Fibroblast of lung (primary cell): ENCODE measurements at regions not wholly inside any gene's neighbourhood (a gene's known extent, or its start where the extent isn't known, plus 50 kb on each side); places are given as distances from the start of the nearest gene placed in this dataset.

ENCODE experiments used
- EZH2 ChIP-seq: IDR thresholded peaks from 2 replicates; pipeline ENCODE4 v1.5.1; 2012; ENCODE audit warnings: low read length, control low read depth, mild to moderate bottlenecking; ENCODE audit errors: missing control alignments
- TF ChIP-seq, protein P1 (sequence below), 2 donors: IDR thresholded peaks in 1 of 2; conservative IDR thresholded peaks in 1 of 2; 1 replicate in 1 of 2; 2 replicates in 1 of 2; pipeline ENCODE4 v1.5.1; 2011 to 2012; ENCODE audit warnings: low read length in 2 of 2, control low read depth in 1 of 2, inconsistent platforms in 1 of 2, low read depth in 1 of 2, mild to moderate bottlenecking in 1 of 2

- no peak for TF ChIP-seq EZH2
- TF ChIP-seq, protein P1, sequence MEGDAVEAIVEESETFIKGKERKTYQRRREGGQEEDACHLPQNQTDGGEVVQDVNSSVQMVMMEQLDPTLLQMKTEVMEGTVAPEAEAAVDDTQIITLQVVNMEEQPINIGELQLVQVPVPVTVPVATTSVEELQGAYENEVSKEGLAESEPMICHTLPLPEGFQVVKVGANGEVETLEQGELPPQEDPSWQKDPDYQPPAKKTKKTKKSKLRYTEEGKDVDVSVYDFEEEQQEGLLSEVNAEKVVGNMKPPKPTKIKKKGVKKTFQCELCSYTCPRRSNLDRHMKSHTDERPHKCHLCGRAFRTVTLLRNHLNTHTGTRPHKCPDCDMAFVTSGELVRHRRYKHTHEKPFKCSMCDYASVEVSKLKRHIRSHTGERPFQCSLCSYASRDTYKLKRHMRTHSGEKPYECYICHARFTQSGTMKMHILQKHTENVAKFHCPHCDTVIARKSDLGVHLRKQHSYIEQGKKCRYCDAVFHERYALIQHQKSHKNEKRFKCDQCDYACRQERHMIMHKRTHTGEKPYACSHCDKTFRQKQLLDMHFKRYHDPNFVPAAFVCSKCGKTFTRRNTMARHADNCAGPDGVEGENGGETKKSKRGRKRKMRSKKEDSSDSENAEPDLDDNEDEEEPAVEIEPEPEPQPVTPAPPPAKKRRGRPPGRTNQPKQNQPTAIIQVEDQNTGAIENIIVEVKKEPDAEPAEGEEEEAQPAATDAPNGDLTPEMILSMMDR (conservative IDR thresholded peaks at IDR 0.05 in 1 of 2, IDR thresholded peaks at IDR 0.05 in 1 of 2; ENCODE audit: low read depth in 1 of 2, low read length in 2 of 2): no peak
These were observed 50.9 kb upstream of the BBS12 start for GRCh38 chr4:122681568-122681967.
